IPS DF 4.7 (cell line): ENCODE measurements at regions not wholly inside any gene's neighbourhood (a gene's known extent, or its start where the extent isn't known, plus 50 kb on each side); places are given as distances from the start of the nearest gene placed in this dataset.

Experiments used
- DNase-seq: peaks from one replicate; pipeline ENCODE4 v3.0.0-alpha.2; 2013; ENCODE audit warnings: low spot score; ENCODE audit errors: extremely low read depth

- DNase-seq, result no peak
Measured at GRCh38 chr15:98443526-98443925, 204.8 kb upstream of the IGF1R start.

GRCh38 chr15:98444138-98444537, 204.2 kb upstream of the IGF1R start:
- DNase-seq, result no peak

GRCh38 chr15:98445315-98445714, 203.0 kb upstream of the IGF1R start:
- DNase-seq, result no peak

- no peak for DNase-seq
Measured at GRCh38 chr15:98446083-98446482, 202.3 kb upstream of the IGF1R start.

GRCh38 chr15:98447069-98447468, 201.3 kb upstream of the IGF1R start:
- DNase-seq, result no peak

- DNase-seq, result no peak
Measured at GRCh38 chr15:98451236-98451635, 197.1 kb upstream of the IGF1R start.

- no peak for DNase-seq
Measured at GRCh38 chr15:98452238-98452637, 196.1 kb upstream of the IGF1R start.

- DNase-seq, result no peak
Measured at GRCh38 chr15:98455904-98456303, 192.4 kb upstream of the IGF1R start.

GRCh38 chr15:98476559-98476958, 171.8 kb upstream of the IGF1R start:
- DNase-seq, result no peak

GRCh38 chr15:98480844-98481243, 167.5 kb upstream of the IGF1R start:
- DNase-seq, result no peak

- DNase-seq, result no peak
Measured at GRCh38 chr15:98483575-98484130, 164.7 kb upstream of the IGF1R start.

GRCh38 chr15:98484914-98485313, 163.4 kb upstream of the IGF1R start:
- DNase-seq, result no peak

GRCh38 chr15:98485451-98485850, 162.9 kb upstream of the IGF1R start:
- no peak for DNase-seq

- DNase-seq, result no peak
Measured at GRCh38 chr15:98493966-98494511, 154.3 kb upstream of the IGF1R start.

- DNase-seq, result no peak
Measured at GRCh38 chr15:98501192-98501591, 147.1 kb upstream of the IGF1R start.

- DNase-seq, result no peak
Measured at GRCh38 chr15:98501632-98502031, 146.7 kb upstream of the IGF1R start.

- no peak for DNase-seq
Measured at GRCh38 chr15:98503970-98504369, 144.4 kb upstream of the IGF1R start.

- no peak for DNase-seq
Measured at GRCh38 chr15:98504998-98505397, 143.3 kb upstream of the IGF1R start.

GRCh38 chr15:98505611-98506031, 142.7 kb upstream of the IGF1R start:
- no peak for DNase-seq

GRCh38 chr15:98506172-98506571, 142.2 kb upstream of the IGF1R start:
- no peak for DNase-seq

GRCh38 chr15:98506711-98507110, 141.6 kb upstream of the IGF1R start:
- no peak for DNase-seq

GRCh38 chr15:98513428-98513986, 134.8 kb upstream of the IGF1R start:
- DNase-seq, result no peak

- DNase-seq, result no peak
Measured at GRCh38 chr15:98514034-98514622, 134.2 kb upstream of the IGF1R start.
